GM23338 (cell line): ENCODE measurements at regions not wholly inside any gene's neighbourhood (a gene's known extent, or its start where the extent isn't known, plus 50 kb on each side); places are given as distances from the start of the nearest gene placed in this dataset.

Experiments
- ATAC-seq: fragments of 200-7000 bp; cut with Tn5 transposase; 3 replicates; pipeline ENCODE4 v1.9.1; 2020
- DNase-seq: peaks from one replicate; pipeline ENCODE4 v3.0.0-alpha.2; 2015; ENCODE audit warnings: low spot score
- H2AFZ ChIP-seq: fragments of 200-600 bp; sonication (generic); 2 replicates; pipeline ENCODE4 v1.8.0; 2016; ENCODE audit warnings: antibody characterized with exemption, mild to moderate bottlenecking, moderate library complexity
- H3F3A ChIP-seq: fragments of 200-600 bp; sonication (generic); replicated peaks from 2 replicates; pipeline ENCODE4 v1.8.0; 2017; ENCODE audit warnings: antibody characterized with exemption, mixed run types, low read depth
- H3K27ac ChIP-seq: fragments of 200-600 bp; sonication (generic); 2 replicates; pipeline ENCODE4 v1.6.1; 2016; ENCODE audit warnings: low read depth
- H3K27me3 ChIP-seq: fragments of 200-600 bp; sonication (generic); 2 replicates; pipeline ENCODE4 v1.8.0; 2016; ENCODE audit warnings: mild to moderate bottlenecking, mixed run types, moderate library complexity; ENCODE audit not compliant: insufficient read depth
- H3K36me3 ChIP-seq: fragments of 200-600 bp; sonication (generic); 2 replicates; pipeline ENCODE4 v1.8.0; 2016; ENCODE audit warnings: mild to moderate bottlenecking; ENCODE audit not compliant: insufficient read depth
- H3K4me1 ChIP-seq: fragments of 200-600 bp; sonication (generic); 2 replicates; pipeline ENCODE4 v1.8.0; 2016; ENCODE audit warnings: mild to moderate bottlenecking, moderate library complexity; ENCODE audit not compliant: insufficient read depth
- H3K4me2 ChIP-seq: fragments of 200-600 bp; sonication (generic); 2 replicates; pipeline ENCODE4 v1.7.1; 2017; ENCODE audit warnings: mixed run types
- H3K4me3 ChIP-seq: fragments of 200-600 bp; sonication (generic); 2 replicates; pipeline ENCODE4 v1.6.1; 2016; ENCODE audit warnings: mixed run types
- H3K79me2 ChIP-seq: fragments of 200-600 bp; sonication (generic); replicated peaks from 2 replicates; pipeline ENCODE4 v1.8.0; 2017; ENCODE audit warnings: mild to moderate bottlenecking; ENCODE audit not compliant: insufficient read depth
- H3K9me2 ChIP-seq: fragments of 200-600 bp; sonication (generic); 2 replicates; pipeline ENCODE4 v1.8.0; 2017; ENCODE audit not compliant: insufficient read depth
- H4K20me1 ChIP-seq: fragments of 200-600 bp; sonication (generic); replicated peaks from 2 replicates; pipeline ENCODE4 v1.8.0; 2017; ENCODE audit warnings: mild to moderate bottlenecking; ENCODE audit not compliant: insufficient read depth
- H3K27ac Mint-ChIP-seq: 2 replicates; pipeline ENCODE4 v1.8.0; 2020; ENCODE audit warnings: inconsistent platforms, mild to moderate bottlenecking, moderate library complexity, mixed read lengths
- H3K27me3 Mint-ChIP-seq: 3 replicates; pipeline ENCODE4 v1.8.0; 2022; ENCODE audit warnings: low read depth, mild to moderate bottlenecking, moderate library complexity, mixed read lengths, inconsistent platforms; ENCODE audit not compliant: insufficient read depth, poor library complexity
- H3K36me3 Mint-ChIP-seq: 3 replicates; pipeline ENCODE4 v1.8.0; 2021; ENCODE audit warnings: low read depth, mild to moderate bottlenecking, inconsistent platforms, moderate library complexity, mixed read lengths
- H3K4me1 Mint-ChIP-seq: 3 replicates; pipeline ENCODE4 v1.8.0; 2020; ENCODE audit warnings: mild to moderate bottlenecking, inconsistent platforms, mixed read lengths
- H3K4me3 Mint-ChIP-seq: 3 replicates; pipeline ENCODE4 v1.8.0; 2021; ENCODE audit warnings: moderate library complexity, mild to moderate bottlenecking, inconsistent platforms, mixed read lengths
- H3K9me3 Mint-ChIP-seq: 3 replicates; pipeline ENCODE4 v1.8.0; 2020; ENCODE audit warnings: moderate library complexity, mild to moderate bottlenecking, inconsistent platforms, mixed read lengths
- EZH2 ChIP-seq: fragments of 200-600 bp; sonication (generic); IDR thresholded peaks from one replicate; pipeline ENCODE4 v1.8.0; 2017; ENCODE audit warnings: antibody characterized with exemption, mild to moderate bottlenecking, low read depth; ENCODE audit not compliant: unreplicated experiment
- EZH2phosphoT487 ChIP-seq: fragments of 200-600 bp; sonication (generic); IDR thresholded peaks from one replicate; pipeline ENCODE4 v1.8.1; 2018; ENCODE audit warnings: antibody characterized with exemption; ENCODE audit not compliant: unreplicated experiment
- NANOG ChIP-seq: IDR thresholded peaks from 2 replicates; pipeline ENCODE4 v1.6.1; 2016; ENCODE audit warnings: antibody characterized with exemption, borderline replicate concordance
- POLR2AphosphoS5 ChIP-seq: IDR thresholded peaks from 2 replicates; pipeline ENCODE4 v1.6.1; 2016; ENCODE audit warnings: antibody characterized with exemption, low read depth
- ZNF462 ChIP-seq: fragments of 250-450 bp; sonication (Bioruptor Pico); IDR thresholded peaks from 2 replicates; pipeline ENCODE4 v1.5.0; 2020; ENCODE audit warnings: mild to moderate bottlenecking, moderate library complexity

GRCh38 chr3:127409421-127410136 is 121.7 kb upstream of the PRR20G start (continued):
- TF ChIP-seq ZNF462 (CRISPR knock-in tag) (no peak), EZH2phosphoT487 (no peak)

GRCh38 chr3:127408684-127409420 is 121.0 kb upstream of the PRR20G start:
- Mint-ChIP-seq H3K36me3 (no peaks in the 10 kb centered on the region), H3K4me1 (peaks cover 28% of the 10 kb centered on the region), H3K27me3 (peaks cover 10% of the 10 kb centered on the region), H3K9me3 (no peaks in the 10 kb centered on the region), H3K27ac (no peak overlapping the region), H3K4me3 (no peak overlapping the region)
- DNase-seq (peak; percentile 59), ATAC-seq (peak; percentile 11; the same call in 1 of the 3 replicates)
- no peaks in the 10 kb centered on the region for H4K20me1 ChIP-seq
- H3K27me3 ChIP-seq = no peaks in the 10 kb centered on the region
- H3K4me3 ChIP-seq = no peak overlapping the region
- 0 out of 2 replicates have a peak, but pooled peaks cover 5% of the 10 kb centered on the region for H3K9me2 ChIP-seq
- no peaks in the 10 kb centered on the region for H3K36me3 ChIP-seq
- no peak overlapping the region for H2AFZ ChIP-seq
- no peak overlapping the region for H3K4me2 ChIP-seq
- H3K27ac ChIP-seq = no peak overlapping the region
- H3F3A ChIP-seq = no peaks in the 10 kb centered on the region
- H3K4me1 ChIP-seq = peaks cover 7% of the 10 kb centered on the region; the same call in 1 of the 2 replicates
- no peaks in the 10 kb centered on the region for H3K79me2 ChIP-seq
- TF ChIP-seq NANOG (no peak), POLR2AphosphoS5 (no peak), ZNF462 (CRISPR knock-in tag) (no peak), EZH2 (no peak)
